ENCODE measurements at regions not wholly inside any gene's neighbourhood (a gene's known extent, or its start where the extent isn't known, plus 50 kb on each side); places are given as distances from the start of the nearest gene placed in this dataset.
A peak's percentile ranks its signal among the peaks of the same experiment; 100 is the strongest.
"Not testable (repeated sequence)": the region's sequence is repeated elsewhere in the genome, so short reads cannot be mapped to it uniquely, and the experiment has no call there.

- in situ Hi-C loops (cut with HindIII; ENCODE audit: low pct_ligation_motif_present, low pct_unique_long_range_greater_than_20kb, low sequenced_read_pairs) = no loop called here
- DNase-seq = no peak
Observed at GRCh38 chrX:9352694-9353411, 112.0 kb upstream of the TBL1X start.

DNA sequence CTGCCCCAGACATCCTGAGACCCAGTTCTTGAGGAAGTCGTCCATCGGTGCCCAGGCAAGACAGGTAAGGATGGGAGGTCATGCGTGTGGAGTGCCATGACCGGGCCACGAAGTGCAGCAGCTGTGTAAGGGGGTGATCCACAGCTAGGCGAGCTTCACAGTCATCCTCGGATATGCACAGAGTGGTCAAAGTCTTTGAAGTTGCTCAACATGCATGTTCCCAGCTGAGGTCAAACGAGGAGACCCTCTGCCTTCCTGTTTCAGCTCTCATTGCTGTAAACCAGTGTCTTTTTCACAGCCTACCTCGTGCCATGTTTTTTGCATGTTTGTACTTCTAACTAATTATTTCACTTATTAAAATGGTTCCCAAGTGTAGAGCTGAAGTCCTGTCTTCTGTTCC is 109.9 kb upstream of the TBL1X start:
- in situ Hi-C loops (cut with HindIII; ENCODE audit: low pct_ligation_motif_present, low pct_unique_long_range_greater_than_20kb, low sequenced_read_pairs) = no loop called here
- no peak for DNase-seq

GRCh38 chrX:9355739-9356138 is 109.1 kb upstream of the TBL1X start:
- no peak for DNase-seq
- in situ Hi-C loops (cut with HindIII; ENCODE audit: low pct_ligation_motif_present, low pct_unique_long_range_greater_than_20kb, low sequenced_read_pairs) = no loop called here

DNA sequence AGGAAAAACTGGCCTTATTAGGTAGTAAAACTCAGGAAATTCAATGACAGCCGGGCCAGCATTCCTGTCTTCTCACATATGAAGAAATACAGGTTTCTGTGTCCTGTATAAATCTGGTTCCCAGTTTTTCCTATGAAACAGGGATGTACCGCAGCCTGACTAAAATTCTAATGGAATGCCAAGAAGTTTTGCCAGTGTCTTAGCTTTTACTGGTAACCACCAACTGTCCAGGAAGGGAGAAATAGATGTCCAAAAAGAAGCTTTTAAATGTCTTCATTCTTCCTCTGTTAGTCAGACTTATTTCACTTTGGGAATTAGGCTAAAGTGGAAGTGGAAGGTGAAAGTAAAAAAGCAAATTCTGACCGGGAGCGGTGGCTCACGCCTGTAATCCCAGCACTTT is 108.0 kb upstream of the TBL1X start:
- no peak for DNase-seq
- in situ Hi-C loops (cut with HindIII; ENCODE audit: low pct_ligation_motif_present, low pct_unique_long_range_greater_than_20kb, low sequenced_read_pairs) = no loop called here

GRCh38 chrX:9357518-9358114 is 107.2 kb upstream of the TBL1X start:
- in situ Hi-C loops (cut with HindIII; ENCODE audit: low pct_ligation_motif_present, low pct_unique_long_range_greater_than_20kb, low sequenced_read_pairs) = no loop called here
- DNase-seq = no peak

GRCh38 chrX:9362363-9362928 is 102.4 kb upstream of the TBL1X start:
- in situ Hi-C loops (cut with HindIII; ENCODE audit: low pct_ligation_motif_present, low pct_unique_long_range_greater_than_20kb, low sequenced_read_pairs) = no loop called here

GRCh38 chrX:9367421-9367820 is 97.4 kb upstream of the TBL1X start:
- in situ Hi-C loops (cut with HindIII; ENCODE audit: low pct_ligation_motif_present, low pct_unique_long_range_greater_than_20kb, low sequenced_read_pairs) = no loop called here
- no peak for DNase-seq

More at GRCh38 chrX:9362363-9362928, 102.4 kb upstream of the TBL1X start:
- no peak for DNase-seq

DNA sequence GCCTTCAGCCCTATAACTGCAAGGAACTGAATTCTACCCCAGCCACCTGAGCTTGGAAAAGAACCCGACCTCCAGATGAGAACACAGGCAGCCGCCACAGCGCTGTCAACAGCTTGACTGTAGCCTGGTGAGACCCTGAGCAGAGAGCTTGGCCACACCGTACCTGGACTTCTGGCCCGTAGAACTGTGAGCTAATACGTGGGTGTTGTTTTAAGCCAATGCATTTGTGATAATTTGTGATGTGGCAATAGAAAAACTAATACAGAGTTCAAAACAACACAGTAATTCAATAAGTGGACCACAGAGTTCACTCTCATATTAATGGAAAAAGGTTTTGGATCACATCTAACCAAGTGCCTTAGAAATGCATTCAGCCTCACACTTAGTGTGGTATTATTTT is 96.6 kb upstream of the TBL1X start:
- in situ Hi-C loops (cut with HindIII; ENCODE audit: low pct_ligation_motif_present, low pct_unique_long_range_greater_than_20kb, low sequenced_read_pairs) = no loop called here
- DNase-seq = no peak

DNA sequence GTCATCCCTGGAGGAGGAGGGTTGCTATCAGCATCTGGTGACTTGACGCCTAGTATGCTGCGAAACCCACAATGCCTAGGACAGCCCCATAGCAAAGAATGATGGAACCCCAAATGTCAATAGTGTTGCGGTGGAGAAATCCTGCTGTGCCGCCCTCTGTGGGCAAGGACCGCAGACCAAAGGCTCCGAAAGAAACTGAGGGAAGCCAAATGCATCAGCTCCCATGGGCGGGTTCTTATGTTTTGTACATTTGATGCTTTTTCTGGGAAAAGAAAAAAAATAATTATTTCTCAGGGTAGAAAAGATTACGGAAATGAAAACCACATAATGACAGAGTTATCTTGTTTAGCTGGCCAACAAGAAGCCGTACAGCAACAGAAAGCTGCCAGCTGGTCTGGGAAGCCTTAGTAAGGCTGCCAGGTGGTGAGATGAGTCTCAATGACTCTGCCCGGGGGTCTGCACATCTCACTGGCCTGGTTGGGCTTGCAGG is 95.0 kb upstream of the TBL1X start:
- DNase-seq = no peak
- in situ Hi-C loops (cut with HindIII; ENCODE audit: low pct_ligation_motif_present, low pct_unique_long_range_greater_than_20kb, low sequenced_read_pairs) = no loop called here

GRCh38 chrX:9370893-9371292 is 94.0 kb upstream of the TBL1X start:
- peak; percentile 5 for DNase-seq
- in situ Hi-C loops (cut with HindIII; ENCODE audit: low pct_ligation_motif_present, low pct_unique_long_range_greater_than_20kb, low sequenced_read_pairs) = no loop called here

GRCh38 chrX:9372866-9373265 is 92.0 kb upstream of the TBL1X start:
- no peak for DNase-seq
- in situ Hi-C loops (cut with HindIII; ENCODE audit: low pct_ligation_motif_present, low pct_unique_long_range_greater_than_20kb, low sequenced_read_pairs) = no loop called here

GRCh38 chrX:9373789-9374188 is 91.1 kb upstream of the TBL1X start:
- in situ Hi-C loops (cut with HindIII; ENCODE audit: low pct_ligation_motif_present, low pct_unique_long_range_greater_than_20kb, low sequenced_read_pairs) = no loop called here
- DNase-seq = no peak

DNA sequence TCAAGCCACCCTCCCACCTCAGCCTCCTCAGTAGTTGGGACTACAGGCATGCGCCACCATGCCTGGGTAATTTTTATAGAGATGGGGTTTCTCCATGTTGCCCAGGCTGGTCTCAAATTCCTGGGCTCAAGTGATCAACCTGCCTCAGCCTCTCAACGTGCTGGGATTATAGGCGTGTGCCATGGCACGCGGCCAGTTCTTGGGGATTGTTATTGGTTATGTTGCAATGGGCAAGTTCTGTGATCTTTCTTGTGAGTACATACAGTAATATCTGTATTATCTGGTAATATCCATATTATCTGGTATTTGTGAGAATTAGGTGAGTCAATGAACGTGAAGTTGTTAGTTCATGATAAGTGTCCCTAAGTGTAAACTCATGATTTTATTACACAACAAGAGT is 90.3 kb upstream of the TBL1X start:
- in situ Hi-C loops (cut with HindIII; ENCODE audit: low pct_ligation_motif_present, low pct_unique_long_range_greater_than_20kb, low sequenced_read_pairs) = no loop called here
- no peak for DNase-seq

DNA sequence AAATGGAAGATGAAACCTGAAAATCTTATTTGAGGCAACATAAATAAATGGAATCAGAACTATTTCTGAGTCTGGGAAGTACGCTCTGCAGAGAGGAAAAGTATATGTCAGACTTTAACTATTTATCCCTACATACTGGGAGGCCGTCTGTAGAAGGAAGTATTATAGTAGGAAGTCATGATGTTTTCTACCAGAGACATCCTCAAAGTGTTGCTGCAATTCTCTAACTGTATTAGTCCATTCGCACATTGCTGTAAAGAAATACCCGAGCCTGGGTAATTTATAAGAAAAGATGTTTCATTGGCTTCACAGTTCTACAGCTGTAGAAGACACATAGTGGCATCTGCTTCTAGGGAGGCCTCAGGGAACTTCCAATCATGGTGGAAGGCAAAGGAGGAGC is 88.7 kb upstream of the TBL1X start:
- in situ Hi-C loops (cut with HindIII; ENCODE audit: low pct_ligation_motif_present, low pct_unique_long_range_greater_than_20kb, low sequenced_read_pairs) = no loop called here

DNA sequence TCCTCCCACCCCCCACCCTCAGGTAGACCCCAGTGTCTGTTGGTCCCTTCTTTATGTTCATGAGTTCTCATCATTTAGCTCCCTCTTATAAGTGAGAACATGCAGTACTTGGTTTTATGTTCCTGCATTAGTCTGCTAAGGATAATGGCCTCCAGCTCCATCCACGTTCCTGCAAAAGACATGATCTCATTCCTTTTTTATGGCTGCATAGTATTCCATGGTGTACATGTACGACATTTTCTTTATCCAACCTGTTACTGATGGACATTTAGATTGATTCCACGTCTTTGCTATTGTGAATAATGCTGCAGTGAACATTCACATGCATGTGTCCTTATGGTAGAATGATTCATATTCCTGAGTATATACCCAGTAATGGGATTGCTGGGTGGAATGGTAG is 87.6 kb upstream of the TBL1X start:
- DNase-seq; in situ Hi-C loops (cut with HindIII; ENCODE audit: low pct_ligation_motif_present, low pct_unique_long_range_greater_than_20kb, low sequenced_read_pairs): not testable (repeated sequence)

More for the DNA sequence above, 88.7 kb upstream of the TBL1X start:
- DNase-seq = no peak

GRCh38 chrX:9378980-9379696 is 85.7 kb upstream of the TBL1X start:
- in situ Hi-C loops (cut with HindIII; ENCODE audit: low pct_ligation_motif_present, low pct_unique_long_range_greater_than_20kb, low sequenced_read_pairs) = no loop called here

DNA sequence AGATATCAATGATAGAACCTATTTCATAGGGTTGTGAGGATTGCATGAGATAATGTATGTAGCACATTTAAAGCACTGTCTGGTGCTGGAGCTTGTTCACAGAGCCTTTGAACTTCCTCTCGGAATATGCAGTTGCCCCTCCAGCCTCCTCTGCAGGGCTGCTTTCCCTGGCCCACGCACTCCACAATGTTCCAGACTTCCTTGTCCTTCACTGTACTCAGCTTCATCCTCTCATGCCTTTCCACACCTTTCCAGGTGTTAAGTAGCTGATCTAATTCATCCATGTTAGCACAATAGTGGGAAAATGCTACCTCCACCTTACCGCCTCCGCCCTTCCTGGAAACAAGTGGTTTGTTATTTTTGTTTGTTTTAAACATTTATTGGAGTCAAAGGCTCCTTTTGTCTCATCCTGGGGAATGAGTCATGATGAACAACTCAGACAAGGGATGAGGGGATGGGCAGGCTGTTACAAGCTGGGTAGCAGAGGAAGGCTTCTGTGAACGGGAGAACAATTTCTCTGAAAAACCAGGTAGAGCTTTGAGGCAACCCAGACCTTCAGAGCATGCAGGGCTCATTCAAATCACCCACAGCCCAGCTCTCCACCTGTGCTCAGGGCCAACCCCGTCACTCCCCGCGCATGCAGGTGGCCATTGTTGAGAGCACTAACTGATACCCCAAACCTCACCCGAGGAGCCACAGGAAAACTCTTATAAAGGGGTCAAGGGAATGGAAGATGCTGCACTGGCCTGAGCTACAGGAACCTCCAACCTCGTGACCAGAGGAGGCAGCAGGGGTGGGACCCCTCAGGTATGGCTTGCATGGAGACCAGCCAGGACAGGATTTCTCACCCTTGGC is 84.9 kb upstream of the TBL1X start:
- in situ Hi-C loops (cut with HindIII; ENCODE audit: low pct_ligation_motif_present, low pct_unique_long_range_greater_than_20kb, low sequenced_read_pairs) = no loop called here
- no peak for DNase-seq

More at GRCh38 chrX:9378980-9379696, 85.7 kb upstream of the TBL1X start:
- DNase-seq = no peak

DNA sequence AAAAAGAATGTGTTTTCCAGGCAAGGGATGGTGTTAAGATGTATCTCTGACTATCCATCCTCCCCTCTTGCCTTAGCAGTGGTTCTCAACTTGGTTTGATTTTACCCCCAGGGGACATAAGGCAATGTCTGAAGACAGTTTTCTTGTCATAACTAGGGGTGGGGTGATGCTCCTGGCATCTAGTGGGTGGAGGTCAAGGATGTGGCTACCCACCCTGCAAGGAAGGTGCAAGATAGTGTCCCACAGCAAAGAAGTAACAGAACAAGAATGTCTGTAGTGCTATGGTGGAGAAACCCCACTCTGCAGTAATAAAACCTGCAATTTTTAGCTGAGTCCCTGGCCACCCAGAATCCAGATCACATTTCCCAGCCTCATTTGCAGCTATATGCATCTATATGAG is 81.2 kb upstream of the TBL1X start:
- in situ Hi-C loops (cut with HindIII; ENCODE audit: low pct_ligation_motif_present, low pct_unique_long_range_greater_than_20kb, low sequenced_read_pairs) = no loop called here
- no peak for DNase-seq

Measured in ACHN (cell line).